Tibial nerve (tissue), 4 donors: ENCODE measurements at regions not wholly inside any gene's neighbourhood (a gene's known extent, or its start where the extent isn't known, plus 50 kb on each side); places are given as distances from the start of the nearest gene placed in this dataset.

ENCODE experiments used
- EP300 ChIP-seq, 2 donors: sonication (generic); formaldehyde crosslinking; IDR thresholded peaks; one replicate each; pipeline ENCODE4 v1.6.1; 2017; ENCODE audit warnings: antibody characterized with exemption in 2 of 2, mild to moderate bottlenecking in 1 of 2
- TF ChIP-seq, protein P1 (sequence below), 5 experiments: fragments of 200-600 bp in 3 of 5; fragments of 450-650 bp in 2 of 5; sonication (generic) in 3 of 5; IDR thresholded peaks; one replicate each; pipeline ENCODE4 v1.5.1; 2016 to 2019; ENCODE audit warnings: antibody characterized with exemption in 5 of 5, mild to moderate bottlenecking in 3 of 5, moderate library complexity in 2 of 5

DNA sequence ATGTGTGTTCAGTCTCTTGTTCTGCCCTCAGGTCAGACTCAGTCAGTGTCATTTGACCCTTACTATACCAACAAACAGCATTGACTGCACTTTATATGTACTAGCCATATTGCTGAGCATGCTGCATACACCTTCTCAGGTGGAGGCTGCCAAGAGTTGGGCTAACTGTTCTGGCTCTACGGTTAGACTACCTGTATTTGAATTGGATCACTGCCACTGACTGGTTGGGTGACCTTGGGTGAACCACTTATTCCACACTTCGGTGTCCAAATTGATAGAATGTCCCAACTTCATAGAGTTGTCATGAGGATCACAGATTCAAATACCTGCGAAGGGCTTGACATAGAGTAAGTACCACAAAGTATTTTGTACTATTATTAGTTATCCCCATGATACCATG is 91.2 kb upstream of the GPR50 start:
- TF ChIP-seq, protein P1, sequence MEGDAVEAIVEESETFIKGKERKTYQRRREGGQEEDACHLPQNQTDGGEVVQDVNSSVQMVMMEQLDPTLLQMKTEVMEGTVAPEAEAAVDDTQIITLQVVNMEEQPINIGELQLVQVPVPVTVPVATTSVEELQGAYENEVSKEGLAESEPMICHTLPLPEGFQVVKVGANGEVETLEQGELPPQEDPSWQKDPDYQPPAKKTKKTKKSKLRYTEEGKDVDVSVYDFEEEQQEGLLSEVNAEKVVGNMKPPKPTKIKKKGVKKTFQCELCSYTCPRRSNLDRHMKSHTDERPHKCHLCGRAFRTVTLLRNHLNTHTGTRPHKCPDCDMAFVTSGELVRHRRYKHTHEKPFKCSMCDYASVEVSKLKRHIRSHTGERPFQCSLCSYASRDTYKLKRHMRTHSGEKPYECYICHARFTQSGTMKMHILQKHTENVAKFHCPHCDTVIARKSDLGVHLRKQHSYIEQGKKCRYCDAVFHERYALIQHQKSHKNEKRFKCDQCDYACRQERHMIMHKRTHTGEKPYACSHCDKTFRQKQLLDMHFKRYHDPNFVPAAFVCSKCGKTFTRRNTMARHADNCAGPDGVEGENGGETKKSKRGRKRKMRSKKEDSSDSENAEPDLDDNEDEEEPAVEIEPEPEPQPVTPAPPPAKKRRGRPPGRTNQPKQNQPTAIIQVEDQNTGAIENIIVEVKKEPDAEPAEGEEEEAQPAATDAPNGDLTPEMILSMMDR (IDR thresholded peaks at IDR 0.05) = no peak
- no peak for TF ChIP-seq EP300 (IDR thresholded peaks at IDR 0.05)
